AG09309 (cell line): ENCODE measurements at regions not wholly inside any gene's neighbourhood (a gene's known extent, or its start where the extent isn't known, plus 50 kb on each side); places are given as distances from the start of the nearest gene placed in this dataset.
"Not testable (repeated sequence)": the region's sequence is repeated elsewhere in the genome, so short reads cannot be mapped to it uniquely, and the experiment has no call there.

ENCODE experiments used
- DNase-seq: peaks from one replicate; pipeline ENCODE4 v3.0.0-alpha.2; 2010; ENCODE audit warnings: low read depth
- H3K4me3 ChIP-seq: 2 replicates; pipeline ENCODE4 v1.5.1; 2011; ENCODE audit warnings: mild to moderate bottlenecking, low read depth, low read length, moderate library complexity; ENCODE audit not compliant: control insufficient read depth
- CTCF ChIP-seq: IDR thresholded peaks from 2 replicates; pipeline ENCODE4 v1.5.1; 2011; ENCODE audit warnings: mild to moderate bottlenecking, low read depth, low read length, inconsistent platforms; ENCODE audit not compliant: insufficient read depth, control insufficient read depth; ENCODE audit errors: missing control alignments

- TF ChIP-seq CTCF = peak; percentile 3
- no peak overlapping the region for H3K4me3 ChIP-seq
- no peak for DNase-seq
Observed at GRCh38 chr21:17688912-17689874, 76.5 kb upstream of the BTG3 start.

GRCh38 chr21:17682924-17683323 is 70.2 kb upstream of the BTG3 start:
- no peak for DNase-seq
- H3K4me3 ChIP-seq = no peak overlapping the region
- TF ChIP-seq CTCF = no peak

- H3K4me3 ChIP-seq = no peak overlapping the region
- peak; percentile 54 for DNase-seq
- peak; percentile 63 for TF ChIP-seq CTCF
Observed at GRCh38 chr21:17679002-17679600, 66.4 kb upstream of the BTG3 start.

GRCh38 chr21:17676930-17677329 is 64.2 kb upstream of the BTG3 start:
- H3K4me3 ChIP-seq, DNase-seq: not testable (repeated sequence)

- no peak for DNase-seq
- H3K4me3 ChIP-seq = no peak overlapping the region
- no peak for TF ChIP-seq CTCF
Observed at GRCh38 chr21:17674106-17674505, 61.4 kb upstream of the BTG3 start.

- no peak overlapping the region for H3K4me3 ChIP-seq
- no peak for TF ChIP-seq CTCF
- peak; percentile 1 for DNase-seq
Observed at GRCh38 chr21:17673261-17674020, 60.7 kb upstream of the BTG3 start.

- H3K4me3 ChIP-seq = no peak overlapping the region
- TF ChIP-seq CTCF = no peak
- no peak for DNase-seq
Observed at GRCh38 chr21:17671733-17672132, 59.0 kb upstream of the BTG3 start.
